GM12878 (cell line): ENCODE measurements at regions not wholly inside any gene's neighbourhood (a gene's known extent, or its start where the extent isn't known, plus 50 kb on each side); places are given as distances from the start of the nearest gene placed in this dataset.

Experiments used
- CHD2 ChIP-seq: IDR thresholded peaks from 2 replicates; pipeline ENCODE4 v1.6.1; 2011; ENCODE audit warnings: low read depth, low read length, improper control_type of control experiment, borderline replicate concordance
- JUNB ChIP-seq: IDR thresholded peaks from 2 replicates; pipeline ENCODE4 v1.6.1; 2016; ENCODE audit warnings: antibody characterized with exemption, mild to moderate bottlenecking
- MTA2 ChIP-seq: fragments of 450-650 bp; IDR thresholded peaks from 2 replicates; pipeline ENCODE4 v1.6.1; 2016; ENCODE audit warnings: low read depth, mild to moderate bottlenecking, moderate library complexity
- MXI1 ChIP-seq: fragments of 150-350 bp; IDR thresholded peaks from 2 replicates; pipeline ENCODE4 v1.6.1; 2011; ENCODE audit warnings: low read depth, mild to moderate bottlenecking, inconsistent platforms, low read length, improper control_type of control experiment
- NR2F1 ChIP-seq: fragments of 450-650 bp; conservative IDR thresholded peaks from 2 replicates; pipeline ENCODE4 v1.6.1; 2017; ENCODE audit warnings: mild to moderate bottlenecking
- SIN3A ChIP-seq: IDR thresholded peaks from 2 replicates; pipeline ENCODE4 v1.6.1; 2012; ENCODE audit warnings: low read depth, low read length, improper control_type of control experiment
- WRNIP1 ChIP-seq: IDR thresholded peaks from 2 replicates; pipeline ENCODE4 v1.6.1; 2011; ENCODE audit warnings: low read depth, low read length, improper control_type of control experiment, borderline replicate concordance
- TF ChIP-seq, protein P1 (sequence below): fragments of 450-650 bp; conservative IDR thresholded peaks from 2 replicates; pipeline ENCODE4 v1.6.1; 2017; ENCODE audit warnings: mild to moderate bottlenecking, moderate library complexity
- TF ChIP-seq, protein P2 (sequence below): fragments of 450-650 bp; IDR thresholded peaks from 2 replicates; pipeline ENCODE4 v1.6.1; 2017; ENCODE audit warnings: mild to moderate bottlenecking, low read depth, inconsistent platforms; ENCODE audit not compliant: poor library complexity, severe bottlenecking
- TF ChIP-seq, protein P3 (sequence below): fragments of 450-650 bp; IDR thresholded peaks from 2 replicates; pipeline ENCODE4 v1.6.1; 2014; ENCODE audit warnings: mild to moderate bottlenecking

DNA sequence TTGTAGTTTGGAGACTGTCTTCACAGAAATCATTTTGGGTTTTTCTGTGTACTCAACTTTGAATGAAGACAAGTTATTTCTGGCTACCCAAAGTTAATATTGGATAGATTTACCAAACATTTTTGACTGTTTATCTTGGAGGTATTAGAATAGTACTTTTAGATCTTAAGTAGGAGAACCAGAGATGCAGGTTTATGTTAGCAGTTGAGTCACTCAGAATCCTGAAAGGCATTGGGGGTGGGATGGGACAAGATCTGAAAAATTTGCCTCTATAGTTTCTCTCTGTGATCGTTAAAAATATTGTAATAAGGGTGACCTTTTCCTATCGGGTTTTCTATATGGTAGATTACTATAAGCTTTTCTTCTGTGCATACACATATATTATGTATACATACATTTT is 112.3 kb downstream of the TTC6 start (continued):
- TF ChIP-seq, protein P1, sequence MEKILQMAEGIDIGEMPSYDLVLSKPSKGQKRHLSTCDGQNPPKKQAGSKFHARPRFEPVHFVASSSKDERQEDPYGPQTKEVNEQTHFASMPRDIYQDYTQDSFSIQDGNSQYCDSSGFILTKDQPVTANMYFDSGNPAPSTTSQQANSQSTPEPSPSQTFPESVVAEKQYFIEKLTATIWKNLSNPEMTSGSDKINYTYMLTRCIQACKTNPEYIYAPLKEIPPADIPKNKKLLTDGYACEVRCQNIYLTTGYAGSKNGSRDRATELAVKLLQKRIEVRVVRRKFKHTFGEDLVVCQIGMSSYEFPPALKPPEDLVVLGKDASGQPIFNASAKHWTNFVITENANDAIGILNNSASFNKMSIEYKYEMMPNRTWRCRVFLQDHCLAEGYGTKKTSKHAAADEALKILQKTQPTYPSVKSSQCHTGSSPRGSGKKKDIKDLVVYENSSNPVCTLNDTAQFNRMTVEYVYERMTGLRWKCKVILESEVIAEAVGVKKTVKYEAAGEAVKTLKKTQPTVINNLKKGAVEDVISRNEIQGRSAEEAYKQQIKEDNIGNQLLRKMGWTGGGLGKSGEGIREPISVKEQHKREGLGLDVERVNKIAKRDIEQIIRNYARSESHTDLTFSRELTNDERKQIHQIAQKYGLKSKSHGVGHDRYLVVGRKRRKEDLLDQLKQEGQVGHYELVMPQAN: no peak
- TF ChIP-seq MXI1 (no peak), CHD2 (no peak), JUNB (no peak), MTA2 (no peak), WRNIP1 (no peak), SIN3A (no peak), NR2F1 (no peak)
- TF ChIP-seq, protein P2, sequence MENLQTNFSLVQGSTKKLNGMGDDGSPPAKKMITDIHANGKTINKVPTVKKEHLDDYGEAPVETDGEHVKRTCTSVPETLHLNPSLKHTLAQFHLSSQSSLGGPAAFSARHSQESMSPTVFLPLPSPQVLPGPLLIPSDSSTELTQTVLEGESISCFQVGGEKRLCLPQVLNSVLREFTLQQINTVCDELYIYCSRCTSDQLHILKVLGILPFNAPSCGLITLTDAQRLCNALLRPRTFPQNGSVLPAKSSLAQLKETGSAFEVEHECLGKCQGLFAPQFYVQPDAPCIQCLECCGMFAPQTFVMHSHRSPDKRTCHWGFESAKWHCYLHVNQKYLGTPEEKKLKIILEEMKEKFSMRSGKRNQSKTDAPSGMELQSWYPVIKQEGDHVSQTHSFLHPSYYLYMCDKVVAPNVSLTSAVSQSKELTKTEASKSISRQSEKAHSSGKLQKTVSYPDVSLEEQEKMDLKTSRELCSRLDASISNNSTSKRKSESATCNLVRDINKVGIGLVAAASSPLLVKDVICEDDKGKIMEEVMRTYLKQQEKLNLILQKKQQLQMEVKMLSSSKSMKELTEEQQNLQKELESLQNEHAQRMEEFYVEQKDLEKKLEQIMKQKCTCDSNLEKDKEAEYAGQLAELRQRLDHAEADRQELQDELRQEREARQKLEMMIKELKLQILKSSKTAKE: no peak
- TF ChIP-seq, protein P3, sequence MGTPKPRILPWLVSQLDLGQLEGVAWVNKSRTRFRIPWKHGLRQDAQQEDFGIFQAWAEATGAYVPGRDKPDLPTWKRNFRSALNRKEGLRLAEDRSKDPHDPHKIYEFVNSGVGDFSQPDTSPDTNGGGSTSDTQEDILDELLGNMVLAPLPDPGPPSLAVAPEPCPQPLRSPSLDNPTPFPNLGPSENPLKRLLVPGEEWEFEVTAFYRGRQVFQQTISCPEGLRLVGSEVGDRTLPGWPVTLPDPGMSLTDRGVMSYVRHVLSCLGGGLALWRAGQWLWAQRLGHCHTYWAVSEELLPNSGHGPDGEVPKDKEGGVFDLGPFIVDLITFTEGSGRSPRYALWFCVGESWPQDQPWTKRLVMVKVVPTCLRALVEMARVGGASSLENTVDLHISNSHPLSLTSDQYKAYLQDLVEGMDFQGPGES: no peak
